ENCODE measurements at regions not wholly inside any gene's neighbourhood (a gene's known extent, or its start where the extent isn't known, plus 50 kb on each side); places are given as distances from the start of the nearest gene placed in this dataset.

DNA sequence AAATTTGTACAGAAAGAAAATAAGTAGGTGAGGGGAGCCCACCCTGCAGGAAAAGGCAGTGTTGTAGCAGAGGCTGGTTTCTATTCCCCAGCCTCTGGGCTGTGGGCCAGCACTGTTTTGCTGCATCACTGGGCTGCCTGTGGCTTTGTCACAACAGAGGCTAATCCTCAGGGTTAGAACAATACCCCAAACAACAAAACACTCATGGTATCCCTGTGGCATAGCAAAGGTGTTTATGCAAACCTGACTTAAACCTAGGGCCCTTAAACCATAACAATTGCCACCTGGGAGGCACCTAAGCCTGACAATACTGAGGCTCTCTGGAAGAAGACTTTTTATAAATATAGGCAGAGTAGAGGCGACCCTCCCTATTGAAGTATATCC is 314.7 kb downstream of the OLFM4 start:
- no peak for TF ChIP-seq Cebpa-rat (IDR thresholded peaks at IDR 0.05)
- H4K20me1 ChIP-seq, result no peaks in the 10 kb centered on the region
- no peak overlapping the region for H3K9ac ChIP-seq
- no peak overlapping the region; a peak in 1 of 22 replicates for H3K4me2 ChIP-seq
- no peaks in the 10 kb centered on the region for H3K36me3 ChIP-seq
- H3K4me3 ChIP-seq, result no peak overlapping the region
- H3K9me3 ChIP-seq (replicated peaks in 1 of 11), result no peaks in the 10 kb centered on the region; a peak in 1 of 22 replicates
- no peaks in the 10 kb centered on the region for H3K4me1 ChIP-seq
- no peaks in the 10 kb centered on the region for H3K27me3 ChIP-seq
- no peak overlapping the region for H3K27ac ChIP-seq

DNA sequence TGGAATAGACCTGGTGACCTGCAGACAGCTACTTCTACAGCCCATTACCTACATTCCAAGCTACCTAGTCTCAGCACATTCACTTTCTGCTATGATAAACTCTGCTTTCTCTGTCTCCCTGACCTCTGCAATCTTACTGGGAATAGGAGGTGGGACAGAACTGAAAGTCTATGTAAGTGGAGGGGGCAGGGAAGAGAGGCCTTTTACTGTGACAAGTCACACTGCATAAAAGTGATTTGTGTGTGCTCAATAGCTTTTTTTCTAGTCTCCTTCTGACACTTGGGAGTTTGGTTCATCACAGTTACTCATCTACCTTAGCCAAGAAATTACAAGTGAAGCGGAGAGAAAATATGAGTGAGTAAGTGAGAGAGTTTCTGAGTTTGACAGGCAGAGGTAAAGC is 322.4 kb downstream of the OLFM4 start:
- H3K4me2 ChIP-seq, result no peak overlapping the region
- H3K27me3 ChIP-seq, result no peaks in the 10 kb centered on the region
- H3K9me3 ChIP-seq (replicated peaks in 1 of 11), result no peaks in the 10 kb centered on the region
- no peaks in the 10 kb centered on the region for H3K36me3 ChIP-seq
- no peak overlapping the region for H3K4me3 ChIP-seq
- TF ChIP-seq Cebpa-rat (IDR thresholded peaks at IDR 0.05), result no peak
- H3K9ac ChIP-seq, result no peak overlapping the region
- no peaks in the 10 kb centered on the region for H3K4me1 ChIP-seq
- H3K27ac ChIP-seq, result no peak overlapping the region
- no peaks in the 10 kb centered on the region for H4K20me1 ChIP-seq

DNA sequence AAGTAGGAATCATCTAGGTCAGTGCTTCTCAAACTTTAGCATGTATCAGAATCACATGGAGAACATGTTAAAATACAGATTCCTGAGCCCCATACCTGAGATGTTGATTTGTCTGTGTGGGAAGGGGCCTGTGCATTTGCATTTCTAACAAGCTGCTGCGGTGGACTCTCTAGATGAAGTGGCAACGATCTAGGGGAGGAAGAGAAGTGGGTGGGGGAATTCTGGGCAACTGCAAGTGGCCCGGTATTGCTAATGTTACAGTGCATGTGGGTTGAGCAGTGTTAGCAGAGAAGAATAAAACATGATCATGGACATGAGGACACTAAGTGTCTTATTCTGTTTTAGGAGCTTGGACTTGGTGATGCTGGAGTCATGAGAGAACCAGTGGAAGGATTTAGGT is 329.0 kb downstream of the OLFM4 start:
- Histone ChIP-seq H3K27me3 (no peaks in the 10 kb centered on the region), H3K36me3 (no peaks in the 10 kb centered on the region), H3K27ac (no peak overlapping the region), H3K4me3 (no peak overlapping the region), H3K4me1 (no peaks in the 10 kb centered on the region), H3K9ac (no peak overlapping the region), H3K4me2 (no peak overlapping the region), H3K9me3 (replicated peaks in 1 of 11) (no peaks in the 10 kb centered on the region), H4K20me1 (no peaks in the 10 kb centered on the region)
- no peak for TF ChIP-seq Cebpa-rat (IDR thresholded peaks at IDR 0.05)

DNA sequence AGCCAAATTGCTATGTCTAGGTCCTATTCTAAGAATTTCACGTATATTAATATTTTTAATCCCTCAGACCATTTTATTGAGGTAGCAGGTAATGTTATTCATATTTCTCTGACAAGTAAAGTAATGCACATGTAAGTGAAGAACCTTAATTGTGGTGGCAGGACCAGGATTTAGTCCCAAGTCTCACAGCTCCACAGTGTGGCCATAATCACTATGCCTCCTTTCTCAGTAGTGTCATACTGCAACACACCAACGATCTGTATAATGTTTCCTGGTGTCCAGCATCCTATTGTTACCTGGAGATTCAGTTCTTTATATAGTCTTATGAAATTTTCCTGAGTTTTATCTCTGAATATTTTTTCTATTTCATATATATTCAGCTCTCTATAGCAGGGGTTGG is 340.3 kb downstream of the OLFM4 start:
- Histone ChIP-seq H3K4me2 (no peak overlapping the region), H3K9ac (no peak overlapping the region), H4K20me1 (no peaks in the 10 kb centered on the region), H3K9me3 (replicated peaks in 1 of 11) (no peaks in the 10 kb centered on the region), H3K4me1 (no peaks in the 10 kb centered on the region), H3K27me3 (no peaks in the 10 kb centered on the region), H3K27ac (no peak overlapping the region), H3K4me3 (no peak overlapping the region), H3K36me3 (no peaks in the 10 kb centered on the region)
- TF ChIP-seq Cebpa-rat (IDR thresholded peaks at IDR 0.05), result no peak

DNA sequence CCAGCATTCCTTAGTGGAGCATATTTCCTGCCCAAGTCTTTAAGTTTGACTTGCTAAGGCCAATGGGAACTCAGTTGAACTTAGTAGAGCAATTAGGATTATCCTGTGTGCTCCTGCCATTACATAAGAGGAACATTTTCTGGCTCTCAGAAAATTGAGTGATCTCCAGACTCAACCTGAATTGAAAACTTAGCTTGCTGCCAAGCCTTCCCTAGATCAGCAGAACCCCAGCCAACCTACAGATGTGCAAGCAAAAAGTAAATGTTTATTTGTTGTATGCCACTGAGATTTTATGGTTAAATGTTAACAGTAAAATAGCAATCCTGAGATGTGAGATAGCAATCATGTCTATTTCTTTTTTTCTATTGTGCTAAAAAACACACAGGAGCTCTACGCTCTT is 350.9 kb downstream of the OLFM4 start:
- no peaks in the 10 kb centered on the region for H4K20me1 ChIP-seq
- H3K36me3 ChIP-seq, result no peaks in the 10 kb centered on the region
- no peak overlapping the region for H3K27ac ChIP-seq
- H3K9ac ChIP-seq, result no peak overlapping the region
- no peak for TF ChIP-seq Cebpa-rat (IDR thresholded peaks at IDR 0.05)
- H3K4me1 ChIP-seq, result no peaks in the 10 kb centered on the region
- no peak overlapping the region for H3K4me2 ChIP-seq
- no peak overlapping the region for H3K4me3 ChIP-seq
- no peaks in the 10 kb centered on the region for H3K27me3 ChIP-seq
- no peaks in the 10 kb centered on the region for H3K9me3 ChIP-seq (replicated peaks in 1 of 11)

DNA sequence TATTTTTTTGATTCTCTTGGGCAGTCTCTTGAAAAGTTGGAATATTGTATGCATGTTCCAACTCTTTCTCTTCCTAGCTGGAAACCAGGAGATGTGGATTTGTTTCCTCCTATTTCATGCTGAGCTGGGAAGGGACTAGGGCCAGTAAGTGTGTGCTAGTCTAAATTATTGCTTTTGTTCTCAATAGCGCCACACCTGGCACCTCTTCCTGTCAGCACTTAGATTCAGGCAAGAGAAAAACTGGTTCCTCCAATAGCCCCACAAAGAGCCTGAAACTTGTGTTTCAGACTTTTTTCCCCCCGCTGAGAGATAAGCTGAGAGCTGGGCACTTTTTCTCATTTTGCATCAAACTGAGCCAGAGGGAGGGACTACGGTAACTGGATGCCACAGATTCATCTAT is 353.4 kb downstream of the OLFM4 start:
- H3K36me3 ChIP-seq, result no peaks in the 10 kb centered on the region
- H3K27me3 ChIP-seq, result no peaks in the 10 kb centered on the region
- H3K4me1 ChIP-seq, result peaks cover 0 to 4% (median 0%) of the 10 kb centered on the region in 10 experiments; a peak in 3 of 20 replicates
- TF ChIP-seq Cebpa-rat (IDR thresholded peaks at IDR 0.05), result no peak
- no peak overlapping the region for H3K4me3 ChIP-seq
- H3K27ac ChIP-seq, result no peak overlapping the region
- no peaks in the 10 kb centered on the region for H4K20me1 ChIP-seq
- no peaks in the 10 kb centered on the region for H3K9me3 ChIP-seq (replicated peaks in 1 of 11)
- H3K4me2 ChIP-seq, result no peak overlapping the region
- H3K9ac ChIP-seq, result no peak overlapping the region

DNA sequence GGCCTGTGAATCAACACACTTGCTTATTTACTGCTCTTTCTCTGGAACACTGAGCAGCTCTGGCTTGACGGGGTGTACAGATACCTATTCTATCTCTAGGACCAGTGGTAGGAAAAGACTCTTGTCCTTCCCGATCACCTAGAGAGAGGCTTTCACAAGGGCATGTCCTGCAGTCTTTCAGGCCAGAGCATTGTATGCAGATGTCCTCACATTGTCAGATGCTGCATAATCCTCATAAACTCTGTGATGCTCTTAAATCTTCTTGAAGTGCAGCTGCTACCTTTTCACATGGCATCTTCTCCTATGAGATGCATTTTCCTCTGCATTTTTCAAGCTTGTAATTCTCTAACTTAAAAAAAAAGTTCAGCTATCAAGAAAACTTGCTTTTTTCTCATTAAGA is 369.4 kb downstream of the OLFM4 start:
- H4K20me1 ChIP-seq, result no peaks in the 10 kb centered on the region
- no peaks in the 10 kb centered on the region for H3K27me3 ChIP-seq
- no peak overlapping the region for H3K27ac ChIP-seq
- no peaks in the 10 kb centered on the region for H3K36me3 ChIP-seq
- no peak overlapping the region for H3K9ac ChIP-seq
- no peaks in the 10 kb centered on the region for H3K9me3 ChIP-seq (replicated peaks in 1 of 11)
- no peak overlapping the region for H3K4me3 ChIP-seq
- H3K4me1 ChIP-seq, result no peaks in the 10 kb centered on the region
- H3K4me2 ChIP-seq, result no peak overlapping the region
- TF ChIP-seq Cebpa-rat (IDR thresholded peaks at IDR 0.05), result no peak

DNA sequence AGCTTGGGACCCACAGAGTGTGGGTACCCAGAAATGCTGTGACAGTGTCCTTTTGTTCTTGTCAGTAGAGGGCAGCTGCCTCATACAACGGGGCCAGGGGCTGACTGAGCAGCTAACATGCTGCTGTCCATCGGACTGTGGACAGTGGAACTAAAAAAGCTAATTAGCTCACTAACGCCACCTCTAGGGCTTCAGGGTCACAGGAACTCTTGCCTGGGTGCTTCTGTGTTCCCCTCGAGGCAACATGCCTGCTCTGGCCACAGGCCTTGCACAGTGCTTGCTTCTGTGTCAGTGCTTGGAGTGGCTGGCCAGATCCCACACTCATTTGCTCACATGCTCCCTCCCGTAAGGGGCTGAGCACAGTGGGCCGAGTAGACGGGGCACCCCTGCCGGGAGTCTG is 377.0 kb downstream of the OLFM4 start:
- no peaks in the 10 kb centered on the region for H4K20me1 ChIP-seq
- TF ChIP-seq Cebpa-rat (IDR thresholded peaks at IDR 0.05), result no peak
- H3K9me3 ChIP-seq (replicated peaks in 1 of 11), result peaks cover 8 to 11% (median 9%) of the 10 kb centered on the region in 11 experiments; a peak in 14 of 22 replicates
- no peak overlapping the region for H3K9ac ChIP-seq
- H3K4me3 ChIP-seq, result no peak overlapping the region
- H3K36me3 ChIP-seq, result no peaks in the 10 kb centered on the region
- H3K27me3 ChIP-seq, result no peaks in the 10 kb centered on the region
- no peak overlapping the region for H3K4me2 ChIP-seq
- no peaks in the 10 kb centered on the region for H3K4me1 ChIP-seq
- H3K27ac ChIP-seq, result no peak overlapping the region

DNA sequence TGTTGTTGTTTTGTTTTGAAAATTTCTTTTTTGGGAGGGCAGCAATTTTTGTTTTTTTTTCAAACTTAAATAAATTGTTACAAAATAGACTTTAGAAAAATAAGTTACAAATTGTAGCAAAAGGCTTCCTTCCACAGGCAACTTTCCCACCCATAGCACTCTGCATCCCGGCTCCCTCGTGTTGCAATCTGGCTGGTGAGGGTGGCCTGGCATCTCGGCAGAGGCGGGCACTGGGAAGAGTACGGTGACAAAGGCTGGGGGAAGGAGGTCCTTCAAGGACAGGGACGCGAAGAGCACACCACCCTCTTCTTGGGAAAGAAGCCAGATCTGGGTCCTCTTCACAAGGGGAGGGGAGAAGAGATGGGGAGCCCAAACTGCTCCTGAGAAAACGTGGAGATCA is 379.7 kb downstream of the OLFM4 start:
- Histone ChIP-seq H3K36me3 (no peaks in the 10 kb centered on the region), H3K9me3 (replicated peaks in 1 of 11) (peaks cover 8 to 11% (median 9%) of the 10 kb centered on the region in 11 experiments; a peak in 14 of 22 replicates), H3K4me1 (no peaks in the 10 kb centered on the region), H3K4me2 (no peak overlapping the region), H4K20me1 (no peaks in the 10 kb centered on the region), H3K27me3 (no peaks in the 10 kb centered on the region), H3K9ac (no peak overlapping the region), H3K27ac (no peak overlapping the region), H3K4me3 (no peak overlapping the region)
- no peak for TF ChIP-seq Cebpa-rat (IDR thresholded peaks at IDR 0.05)

DNA sequence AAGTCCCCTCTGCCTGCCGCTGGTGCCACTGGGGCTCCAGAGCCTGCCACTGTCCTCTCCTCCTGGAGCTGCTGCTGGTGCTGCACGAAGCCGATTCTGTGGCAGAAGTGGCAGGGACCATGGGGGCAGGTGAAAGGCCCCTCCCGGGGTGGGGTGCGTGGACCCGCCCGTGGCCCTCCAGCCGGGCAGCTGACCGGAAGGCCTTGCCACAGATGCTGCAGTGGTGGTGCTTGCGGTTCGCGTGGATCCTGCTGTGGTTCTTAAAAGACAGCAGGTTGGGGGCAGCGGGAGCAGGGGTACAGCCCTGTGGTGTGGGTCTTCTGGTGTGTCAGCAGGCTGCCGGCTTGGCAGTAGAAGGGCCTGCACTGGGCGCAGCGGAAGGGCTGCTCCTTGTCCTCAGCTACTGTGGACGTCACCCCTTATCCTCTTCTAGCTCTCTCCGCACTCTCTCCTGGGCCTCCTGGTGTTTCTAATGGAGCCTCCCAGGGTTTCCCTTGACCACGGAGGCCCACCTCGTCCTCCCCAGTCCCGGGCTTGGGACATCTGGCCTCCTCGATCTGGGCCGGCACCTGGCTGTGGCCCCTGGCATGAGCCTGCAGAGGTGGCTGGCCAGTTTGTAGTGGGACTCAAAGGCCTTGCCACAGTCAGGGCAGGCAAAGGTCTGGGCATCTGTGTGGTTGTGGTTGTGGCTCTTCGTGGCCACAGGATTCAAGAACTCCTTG is 380.4 kb downstream of the OLFM4 start:
- no peak for TF ChIP-seq Cebpa-rat (IDR thresholded peaks at IDR 0.05)
- H3K36me3 ChIP-seq, result no peaks in the 10 kb centered on the region
- no peak overlapping the region for H3K4me3 ChIP-seq
- no peaks in the 10 kb centered on the region for H3K4me1 ChIP-seq
- H3K27ac ChIP-seq, result no peak overlapping the region
- H3K9ac ChIP-seq, result no peak overlapping the region
- no peak overlapping the region for H3K4me2 ChIP-seq
- H3K9me3 ChIP-seq (replicated peaks in 1 of 11), result peaks cover 8 to 11% (median 9%) of the 10 kb centered on the region in 11 experiments; a peak in 14 of 22 replicates
- H4K20me1 ChIP-seq, result no peaks in the 10 kb centered on the region
- no peaks in the 10 kb centered on the region for H3K27me3 ChIP-seq

All from BLaER1 treated with 17β-estradiol and CSF1 and Interleukin-3, amounts not matched to agents 10 nM and 100 nM (cell line).